CD14-positive monocyte (primary cell): ENCODE measurements at regions not wholly inside any gene's neighbourhood (a gene's known extent, or its start where the extent isn't known, plus 50 kb on each side); places are given as distances from the start of the nearest gene placed in this dataset.

Source experiments
- DNase-seq, 3 donors: peaks; one replicate each; pipeline ENCODE4 v3.0.0-alpha.2; 2011 to 2022
- H2AFZ ChIP-seq: 2 replicates; pipeline ENCODE4 v1.6.0; 2012; ENCODE audit warnings: mild to moderate bottlenecking, low read depth, low read length, inconsistent platforms; ENCODE audit not compliant: insufficient read depth, poor library complexity, severe bottlenecking
- H3K27ac ChIP-seq, 2 donors: 1 replicate in 1 of 2; 2 replicates in 1 of 2; pipeline ENCODE4 v1.5.1; 2012 to 2013; ENCODE audit warnings: low read length in 2 of 2, control low read depth in 1 of 2, inconsistent platforms in 1 of 2, low read depth in 1 of 2, mild to moderate bottlenecking in 1 of 2
- H3K27me3 ChIP-seq, 2 donors: one replicate each; pipeline versions ENCODE4 v1.6.0 to v1.6.1; 2011 to 2013; ENCODE audit warnings: low read length in 2 of 2; ENCODE audit not compliant: control insufficient read depth in 2 of 2, insufficient read depth in 2 of 2
- H3K36me3 ChIP-seq, 2 donors: replicated peaks in 1 of 2; 1 replicate in 1 of 2; 2 replicates in 1 of 2; pipeline versions ENCODE4 v1.5.1 to v1.6.1; 2012 to 2013; ENCODE audit warnings: low read length in 2 of 2, control low read depth in 1 of 2, inconsistent platforms in 1 of 2, mild to moderate bottlenecking in 1 of 2; ENCODE audit not compliant: insufficient read depth in 2 of 2, control insufficient read depth in 1 of 2
- H3K4me1 ChIP-seq, 2 donors: 1 replicate in 1 of 2; 2 replicates in 1 of 2; pipeline versions ENCODE4 v1.5.1 to v1.6.1; 2012 to 2013; ENCODE audit warnings: low read length in 2 of 2, control low read depth in 1 of 2, inconsistent platforms in 1 of 2, mild to moderate bottlenecking in 1 of 2, moderate library complexity in 1 of 2; ENCODE audit not compliant: insufficient read depth in 2 of 2, control insufficient read depth in 1 of 2
- H3K4me2 ChIP-seq: replicated peaks from 2 replicates; pipeline ENCODE3; 2012; ENCODE audit warnings: low read length, moderate library complexity, mild to moderate bottlenecking; ENCODE audit not compliant: poor library complexity, severe bottlenecking; ENCODE audit errors: extremely low read depth
- H3K4me3 ChIP-seq, 3 experiments: fragments of 200-600 bp in 1 of 3; sonication (generic) in 1 of 3; replicated peaks in 1 of 3; 1 replicate in 2 of 3; 2 replicates in 1 of 3; pipeline ENCODE4 v1.5.1; 2011 to 2013; ENCODE audit warnings: low read length in 3 of 3, mild to moderate bottlenecking in 3 of 3, control low read depth in 2 of 3, low read depth in 2 of 3, inconsistent platforms in 1 of 3, moderate library complexity in 1 of 3
- H3K79me2 ChIP-seq: 2 replicates; pipeline ENCODE4 v1.6.0; 2012; ENCODE audit warnings: mild to moderate bottlenecking, control low read depth, inconsistent platforms, low read length, moderate library complexity; ENCODE audit not compliant: insufficient read depth
- H3K9ac ChIP-seq: 2 replicates; pipeline ENCODE4 v1.6.0; 2017; ENCODE audit warnings: low read length, mild to moderate bottlenecking; ENCODE audit not compliant: insufficient read depth, poor library complexity, severe bottlenecking
- H3K9me3 ChIP-seq, 2 donors: replicated peaks in 1 of 2; 1 replicate in 1 of 2; 2 replicates in 1 of 2; pipeline versions ENCODE4 v1.5.1 to v1.6.1; 2012 to 2013; ENCODE audit warnings: low read length in 2 of 2, control low read depth in 1 of 2; ENCODE audit not compliant: control insufficient read depth in 1 of 2, insufficient read depth in 1 of 2
- H4K20me1 ChIP-seq: 2 replicates; pipeline ENCODE4 v1.6.0; 2012; ENCODE audit warnings: mild to moderate bottlenecking, low read length, control low read depth, moderate library complexity; ENCODE audit not compliant: insufficient read depth
- H3K27ac Mint-ChIP-seq, 7 donors: one replicate each; pipeline ENCODE4 v1.8.0; 2020; ENCODE audit warnings: mild to moderate bottlenecking in 7 of 7, mixed read lengths in 7 of 7, moderate library complexity in 6 of 7, inconsistent platforms in 2 of 7
- H3K27me3 Mint-ChIP-seq, 3 donors: one replicate each; pipeline ENCODE4 v1.8.0; 2021 to 2022; ENCODE audit warnings: low read depth in 3 of 3, mild to moderate bottlenecking in 3 of 3, mixed read lengths in 3 of 3, moderate library complexity in 3 of 3, inconsistent platforms in 1 of 3
- H3K36me3 Mint-ChIP-seq, 2 donors: one replicate each; pipeline ENCODE4 v1.8.0; 2020; ENCODE audit warnings: mixed read lengths in 2 of 2, inconsistent platforms in 1 of 2, mild to moderate bottlenecking in 1 of 2
- H3K4me1 Mint-ChIP-seq: one replicate; pipeline ENCODE4 v1.8.0; 2020; ENCODE audit warnings: mild to moderate bottlenecking, mixed read lengths
- H3K4me3 Mint-ChIP-seq, 2 donors: one replicate each; pipeline ENCODE4 v1.8.0; 2020; ENCODE audit warnings: mild to moderate bottlenecking in 2 of 2, mixed read lengths in 2 of 2, moderate library complexity in 1 of 2
- H3K9me3 Mint-ChIP-seq, 7 donors: one replicate each; pipeline ENCODE4 v1.8.0; 2020 to 2022; ENCODE audit warnings: mixed read lengths in 7 of 7, mild to moderate bottlenecking in 6 of 7, moderate library complexity in 6 of 7, inconsistent platforms in 2 of 7
- WGBS: methylation state at CpG from one replicate; pipeline ENCODE4 v1.1.5; 2013; ENCODE audit warnings: missing lambda C conversion rate; ENCODE audit not compliant: insufficient coverage; 5-methylcytosine and 5-hydroxymethylcytosine counted together
- intact Hi-C, 2 donors: fragments of 100-400 bp; cut with micrococcal nuclease; formaldehyde crosslinking; loops; one replicate each; pipeline versions ENCODE4 v1.15.0 to v1.15.1; 2023
- TF ChIP-seq, protein P1 (sequence below): fragments of 200-600 bp; IDR thresholded peaks from one replicate; pipeline ENCODE4 v1.8.0; 2022; ENCODE audit warnings: antibody characterized with exemption, mild to moderate bottlenecking

GRCh38 chr5:169531631-169532030, 51.9 kb upstream of the SPDL1 start:
- peaks cover 0 to 9% of the 10 kb centered on the region in 2 donors for H3K9me3 ChIP-seq
- H3K4me1 Mint-ChIP-seq, result no peaks in the 10 kb centered on the region
- no peaks in the 10 kb centered on the region for H4K20me1 ChIP-seq
- WGBS, result 86% methylated on average over 2 of the region's 4 CpGs
- no peak overlapping the region for H3K27ac ChIP-seq
- H3K36me3 Mint-ChIP-seq, result no peaks in the 10 kb centered on the region
- peaks cover 0 to 6% (median 4%) of the 10 kb centered on the region in 3 donors for H3K27me3 Mint-ChIP-seq
- H3K4me3 ChIP-seq, result no peak overlapping the region
- H3K4me3 Mint-ChIP-seq, result no peak overlapping the region
- TF ChIP-seq, protein P1, sequence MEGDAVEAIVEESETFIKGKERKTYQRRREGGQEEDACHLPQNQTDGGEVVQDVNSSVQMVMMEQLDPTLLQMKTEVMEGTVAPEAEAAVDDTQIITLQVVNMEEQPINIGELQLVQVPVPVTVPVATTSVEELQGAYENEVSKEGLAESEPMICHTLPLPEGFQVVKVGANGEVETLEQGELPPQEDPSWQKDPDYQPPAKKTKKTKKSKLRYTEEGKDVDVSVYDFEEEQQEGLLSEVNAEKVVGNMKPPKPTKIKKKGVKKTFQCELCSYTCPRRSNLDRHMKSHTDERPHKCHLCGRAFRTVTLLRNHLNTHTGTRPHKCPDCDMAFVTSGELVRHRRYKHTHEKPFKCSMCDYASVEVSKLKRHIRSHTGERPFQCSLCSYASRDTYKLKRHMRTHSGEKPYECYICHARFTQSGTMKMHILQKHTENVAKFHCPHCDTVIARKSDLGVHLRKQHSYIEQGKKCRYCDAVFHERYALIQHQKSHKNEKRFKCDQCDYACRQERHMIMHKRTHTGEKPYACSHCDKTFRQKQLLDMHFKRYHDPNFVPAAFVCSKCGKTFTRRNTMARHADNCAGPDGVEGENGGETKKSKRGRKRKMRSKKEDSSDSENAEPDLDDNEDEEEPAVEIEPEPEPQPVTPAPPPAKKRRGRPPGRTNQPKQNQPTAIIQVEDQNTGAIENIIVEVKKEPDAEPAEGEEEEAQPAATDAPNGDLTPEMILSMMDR, result no peak
- no peak overlapping the region for H3K27ac Mint-ChIP-seq
- no peaks in the 10 kb centered on the region for H3K79me2 ChIP-seq
- H3K4me1 ChIP-seq, result no peaks in the 10 kb centered on the region
- intact Hi-C loops, result no loop called here
- no peak overlapping the region for H3K9ac ChIP-seq
- no peaks in the 10 kb centered on the region for H3K27me3 ChIP-seq
- peaks cover 7 to 12% (median 9%) of the 10 kb centered on the region in 7 donors for H3K9me3 Mint-ChIP-seq
- H3K36me3 ChIP-seq, result no peaks in the 10 kb centered on the region
- no peak for DNase-seq
- no peak overlapping the region for H3K4me2 ChIP-seq
- H2AFZ ChIP-seq, result no peak overlapping the region

GRCh38 chr5:169527863-169528262, 55.7 kb upstream of the SPDL1 start:
- Histone ChIP-seq H3K27ac (no peak overlapping the region), H3K79me2 (no peaks in the 10 kb centered on the region), H2AFZ (no peak overlapping the region), H3K4me2 (no peak overlapping the region), H3K4me1 (no peaks in the 10 kb centered on the region), H3K36me3 (no peaks in the 10 kb centered on the region), H3K9ac (no peak overlapping the region), H3K27me3 (no peaks in the 10 kb centered on the region), H4K20me1 (no peaks in the 10 kb centered on the region), H3K4me3 (no peak overlapping the region), H3K9me3 (peaks cover 0 to 9% of the 10 kb centered on the region in 2 donors)
- DNase-seq, result no peak
- TF ChIP-seq, protein P1, result no peak
- intact Hi-C loops, result no loop called here
- Mint-ChIP-seq H3K27ac (no peak overlapping the region), H3K4me3 (no peak overlapping the region), H3K27me3 (peaks cover 0 to 7% (median 2%) of the 10 kb centered on the region in 3 donors), H3K36me3 (no peaks in the 10 kb centered on the region), H3K9me3 (peaks cover 7 to 18% (median 12%) of the 10 kb centered on the region in 7 donors), H3K4me1 (no peaks in the 10 kb centered on the region)
